ENCODE measurements at regions not wholly inside any gene's neighbourhood (a gene's known extent, or its start where the extent isn't known, plus 50 kb on each side); places are given as distances from the start of the nearest gene placed in this dataset.

- TF ChIP-seq CTCF (conservative IDR thresholded peaks at IDR 0.05), result no peak
- TF ChIP-seq ZFX (IDR thresholded peaks at IDR 0.05), result no peak
These were observed 153.5 kb upstream of the SOD1 start for GRCh38 chr21:31505975-31506374.

Measured in C4-2B (cell line).